Brain microvascular endothelial cell (primary cell): ENCODE measurements at regions not wholly inside any gene's neighbourhood (a gene's known extent, or its start where the extent isn't known, plus 50 kb on each side); places are given as distances from the start of the nearest gene placed in this dataset.

Experiments
- DNase-seq: peaks from one replicate; pipeline ENCODE4 v3.0.0-alpha.2; 2020
- H3K27ac ChIP-seq: fragments of 250-450 bp; sonication (Bioruptor Pico); 2 replicates; pipeline ENCODE4 v1.5.1; 2020; ENCODE audit warnings: mild to moderate bottlenecking, moderate library complexity
- H3K27me3 ChIP-seq: fragments of 250-450 bp; sonication (Bioruptor Pico); replicated peaks from 2 replicates; pipeline ENCODE4 v1.5.1; 2020; ENCODE audit warnings: mild to moderate bottlenecking
- H3K36me3 ChIP-seq: fragments of 250-450 bp; sonication (Bioruptor Pico); replicated peaks from 2 replicates; pipeline ENCODE4 v1.5.1; 2020; ENCODE audit warnings: mild to moderate bottlenecking
- H3K4me3 ChIP-seq: 2 replicates; pipeline ENCODE4 v1.5.1; 2011; ENCODE audit warnings: low read depth, mild to moderate bottlenecking, control low read depth, low read length, moderate library complexity
- in situ Hi-C: cut with HindIII; loops from 2 replicates; pipeline ENCODE4 v1.10.0; 2017; ENCODE audit warnings: low sequenced_read_pairs, low pct_ligation_motif_present
- TF ChIP-seq, protein P1 (sequence below): IDR thresholded peaks from 2 replicates; pipeline ENCODE4 v1.5.1; 2011; ENCODE audit warnings: low read depth, mild to moderate bottlenecking, moderate library complexity, low read length, control low read depth, inconsistent platforms; ENCODE audit errors: missing control alignments

GRCh38 chr1:173407846-173408245, 69.3 kb upstream of the PRDX6 start:
- H3K36me3 ChIP-seq = no peaks in the 10 kb centered on the region
- H3K27ac ChIP-seq = no peak overlapping the region
- no peak for DNase-seq
- in situ Hi-C loops = loop anchor here (25.0 kb wide), 1 partner anchor 146 kb away; no protein-coding TSS in a partner anchor
- no peaks in the 10 kb centered on the region for H3K27me3 ChIP-seq
- no peak overlapping the region for H3K4me3 ChIP-seq
- TF ChIP-seq, protein P1, sequence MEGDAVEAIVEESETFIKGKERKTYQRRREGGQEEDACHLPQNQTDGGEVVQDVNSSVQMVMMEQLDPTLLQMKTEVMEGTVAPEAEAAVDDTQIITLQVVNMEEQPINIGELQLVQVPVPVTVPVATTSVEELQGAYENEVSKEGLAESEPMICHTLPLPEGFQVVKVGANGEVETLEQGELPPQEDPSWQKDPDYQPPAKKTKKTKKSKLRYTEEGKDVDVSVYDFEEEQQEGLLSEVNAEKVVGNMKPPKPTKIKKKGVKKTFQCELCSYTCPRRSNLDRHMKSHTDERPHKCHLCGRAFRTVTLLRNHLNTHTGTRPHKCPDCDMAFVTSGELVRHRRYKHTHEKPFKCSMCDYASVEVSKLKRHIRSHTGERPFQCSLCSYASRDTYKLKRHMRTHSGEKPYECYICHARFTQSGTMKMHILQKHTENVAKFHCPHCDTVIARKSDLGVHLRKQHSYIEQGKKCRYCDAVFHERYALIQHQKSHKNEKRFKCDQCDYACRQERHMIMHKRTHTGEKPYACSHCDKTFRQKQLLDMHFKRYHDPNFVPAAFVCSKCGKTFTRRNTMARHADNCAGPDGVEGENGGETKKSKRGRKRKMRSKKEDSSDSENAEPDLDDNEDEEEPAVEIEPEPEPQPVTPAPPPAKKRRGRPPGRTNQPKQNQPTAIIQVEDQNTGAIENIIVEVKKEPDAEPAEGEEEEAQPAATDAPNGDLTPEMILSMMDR = no peak

- no peak for DNase-seq
- in situ Hi-C loops = loop anchor here (25.0 kb wide), 1 partner anchor 147 kb away; no protein-coding TSS in a partner anchor
- TF ChIP-seq, protein P1 = no peak
These were observed 68.2 kb upstream of the PRDX6 start for GRCh38 chr1:173408886-173409285.

GRCh38 chr1:173409613-173410012, 67.5 kb upstream of the PRDX6 start:
- in situ Hi-C loops = loop anchor here (25.0 kb wide), 1 partner anchor 147 kb away; no protein-coding TSS in a partner anchor
- Histone ChIP-seq H3K36me3 (no peaks in the 10 kb centered on the region), H3K27me3 (no peaks in the 10 kb centered on the region), H3K27ac (peak overlapping the region; percentile 58), H3K4me3 (no peak overlapping the region)
- DNase-seq = peak; percentile 88
- TF ChIP-seq, protein P1 = no peak

More at GRCh38 chr1:173408886-173409285, 68.2 kb upstream of the PRDX6 start:
- Histone ChIP-seq H3K4me3 (no peak overlapping the region), H3K36me3 (no peaks in the 10 kb centered on the region), H3K27ac (peak overlapping the region; percentile 58), H3K27me3 (no peaks in the 10 kb centered on the region)

- TF ChIP-seq, protein P1 = no peak
- in situ Hi-C loops = loop anchor here (25.0 kb wide), 1 partner anchor 148 kb away; no protein-coding TSS in a partner anchor
- H3K27me3 ChIP-seq = no peaks in the 10 kb centered on the region
- H3K4me3 ChIP-seq = no peak overlapping the region
- no peaks in the 10 kb centered on the region for H3K36me3 ChIP-seq
- DNase-seq = peak; percentile 64
- H3K27ac ChIP-seq = peak overlapping the region; percentile 58
These were observed 66.9 kb upstream of the PRDX6 start for GRCh38 chr1:173410133-173410793.

DNA sequence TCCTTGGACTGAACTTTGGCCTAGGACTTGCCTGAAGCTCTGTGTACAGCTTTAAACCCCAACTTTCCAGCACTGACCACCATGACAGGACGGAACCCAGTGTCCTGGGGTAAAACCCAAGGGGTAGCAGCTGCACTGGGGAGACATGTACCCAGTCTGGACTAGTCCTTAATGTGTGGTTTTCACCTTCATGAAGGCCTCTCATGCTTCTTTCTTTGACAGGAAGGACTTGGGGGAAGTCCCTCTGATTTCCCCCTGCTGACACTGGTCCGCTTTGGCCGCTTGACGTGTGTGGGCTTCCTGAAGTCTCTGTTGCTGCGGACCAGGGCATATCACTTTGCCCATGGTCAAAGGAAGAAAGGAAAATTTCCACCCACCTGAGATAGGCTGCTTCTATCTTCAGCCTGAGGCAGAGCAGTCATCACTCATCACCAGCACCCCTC, 66.3 kb upstream of the PRDX6 start:
- no peak for DNase-seq
- no peaks in the 10 kb centered on the region for H3K36me3 ChIP-seq
- H3K27me3 ChIP-seq = no peaks in the 10 kb centered on the region
- in situ Hi-C loops = loop anchor here (25.0 kb wide), 1 partner anchor 149 kb away; no protein-coding TSS in a partner anchor
- no peak overlapping the region for H3K27ac ChIP-seq
- TF ChIP-seq, protein P1 = no peak
- H3K4me3 ChIP-seq = no peak overlapping the region
